OCI-LY3 (cell line): ENCODE measurements at regions not wholly inside any gene's neighbourhood (a gene's known extent, or its start where the extent isn't known, plus 50 kb on each side); places are given as distances from the start of the nearest gene placed in this dataset.

ENCODE experiments used
- EZH2phosphoT487 ChIP-seq: fragments of 200-600 bp; shearing (Covaris generic); IDR thresholded peaks from 2 replicates; pipeline ENCODE4 v1.6.1; 2018; ENCODE audit warnings: antibody characterized with exemption, mixed run types, low read depth
- TF ChIP-seq, protein P1 (sequence below): fragments of 200-600, 300-600 bp; sonication (generic); IDR thresholded peaks from 2 replicates; pipeline ENCODE4 v1.5.1; 2014; ENCODE audit warnings: antibody characterized with exemption, low read length, low read depth

DNA sequence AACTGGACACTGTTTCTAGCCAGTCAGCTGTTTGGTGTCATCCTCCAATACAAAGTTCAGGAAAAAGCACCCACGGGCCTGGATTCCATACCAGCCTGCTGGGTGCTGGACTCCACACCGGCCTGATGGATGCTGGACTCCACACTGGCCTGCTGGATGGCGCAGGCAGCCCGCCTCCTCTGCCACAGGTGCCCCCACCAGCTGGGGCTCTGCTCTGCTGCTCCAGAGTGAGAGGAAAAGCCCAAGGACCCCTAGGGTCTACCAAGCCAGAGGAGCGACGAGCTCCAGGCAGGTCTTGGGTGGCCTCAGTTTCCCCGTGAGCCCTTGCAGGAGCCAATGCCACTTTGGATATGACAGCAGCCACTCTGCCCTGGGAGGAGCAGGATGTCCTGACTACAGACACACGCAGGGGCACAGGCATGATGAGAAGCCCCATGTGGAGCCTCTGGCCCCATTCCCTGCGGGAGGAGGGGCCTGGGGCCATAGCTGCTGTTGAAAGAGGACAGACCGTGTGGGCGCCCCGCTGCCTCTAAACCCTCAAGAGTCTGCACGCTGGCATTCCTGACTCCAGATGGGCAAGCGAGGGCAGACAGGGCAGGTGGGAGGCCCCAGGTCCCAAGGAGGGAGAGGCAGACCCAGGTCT is 141.6 kb downstream of the OLFM1 start:
- TF ChIP-seq, protein P1, sequence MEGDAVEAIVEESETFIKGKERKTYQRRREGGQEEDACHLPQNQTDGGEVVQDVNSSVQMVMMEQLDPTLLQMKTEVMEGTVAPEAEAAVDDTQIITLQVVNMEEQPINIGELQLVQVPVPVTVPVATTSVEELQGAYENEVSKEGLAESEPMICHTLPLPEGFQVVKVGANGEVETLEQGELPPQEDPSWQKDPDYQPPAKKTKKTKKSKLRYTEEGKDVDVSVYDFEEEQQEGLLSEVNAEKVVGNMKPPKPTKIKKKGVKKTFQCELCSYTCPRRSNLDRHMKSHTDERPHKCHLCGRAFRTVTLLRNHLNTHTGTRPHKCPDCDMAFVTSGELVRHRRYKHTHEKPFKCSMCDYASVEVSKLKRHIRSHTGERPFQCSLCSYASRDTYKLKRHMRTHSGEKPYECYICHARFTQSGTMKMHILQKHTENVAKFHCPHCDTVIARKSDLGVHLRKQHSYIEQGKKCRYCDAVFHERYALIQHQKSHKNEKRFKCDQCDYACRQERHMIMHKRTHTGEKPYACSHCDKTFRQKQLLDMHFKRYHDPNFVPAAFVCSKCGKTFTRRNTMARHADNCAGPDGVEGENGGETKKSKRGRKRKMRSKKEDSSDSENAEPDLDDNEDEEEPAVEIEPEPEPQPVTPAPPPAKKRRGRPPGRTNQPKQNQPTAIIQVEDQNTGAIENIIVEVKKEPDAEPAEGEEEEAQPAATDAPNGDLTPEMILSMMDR, result no peak
- TF ChIP-seq EZH2phosphoT487, result no peak
